ENCODE measurements at regions not wholly inside any gene's neighbourhood (a gene's known extent, or its start where the extent isn't known, plus 50 kb on each side); places are given as distances from the start of the nearest gene placed in this dataset.

DNA sequence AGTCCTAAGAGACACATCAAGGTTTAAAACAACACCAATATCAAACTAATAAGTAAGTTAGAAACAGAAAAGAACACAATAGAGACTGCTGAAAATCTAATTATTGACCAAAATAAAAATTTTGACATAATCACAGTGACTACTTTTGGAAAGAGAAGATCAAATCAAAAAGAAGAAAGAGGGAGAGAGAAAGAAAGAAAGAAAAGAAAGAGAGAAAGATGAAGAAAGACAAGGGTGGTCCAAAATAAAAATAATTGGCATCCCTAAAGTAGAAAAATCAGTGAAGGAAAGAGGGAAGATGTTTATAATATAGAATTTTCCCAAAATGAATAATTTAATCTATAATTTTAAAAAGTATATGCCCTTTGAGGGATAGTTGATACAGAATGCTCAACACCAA is 118.8 kb upstream of the VIPR2 start:
- no peaks in the 10 kb centered on the region for H3K79me2 ChIP-seq (replicated peaks; ENCODE audit: insufficient read depth)
- H3K4me2 ChIP-seq: no peak overlapping the region
- no peak overlapping the region for H3K4me3 ChIP-seq
- H3K4me1 Mint-ChIP-seq: no peaks in the 10 kb centered on the region
- TF ChIP-seq, protein P1, sequence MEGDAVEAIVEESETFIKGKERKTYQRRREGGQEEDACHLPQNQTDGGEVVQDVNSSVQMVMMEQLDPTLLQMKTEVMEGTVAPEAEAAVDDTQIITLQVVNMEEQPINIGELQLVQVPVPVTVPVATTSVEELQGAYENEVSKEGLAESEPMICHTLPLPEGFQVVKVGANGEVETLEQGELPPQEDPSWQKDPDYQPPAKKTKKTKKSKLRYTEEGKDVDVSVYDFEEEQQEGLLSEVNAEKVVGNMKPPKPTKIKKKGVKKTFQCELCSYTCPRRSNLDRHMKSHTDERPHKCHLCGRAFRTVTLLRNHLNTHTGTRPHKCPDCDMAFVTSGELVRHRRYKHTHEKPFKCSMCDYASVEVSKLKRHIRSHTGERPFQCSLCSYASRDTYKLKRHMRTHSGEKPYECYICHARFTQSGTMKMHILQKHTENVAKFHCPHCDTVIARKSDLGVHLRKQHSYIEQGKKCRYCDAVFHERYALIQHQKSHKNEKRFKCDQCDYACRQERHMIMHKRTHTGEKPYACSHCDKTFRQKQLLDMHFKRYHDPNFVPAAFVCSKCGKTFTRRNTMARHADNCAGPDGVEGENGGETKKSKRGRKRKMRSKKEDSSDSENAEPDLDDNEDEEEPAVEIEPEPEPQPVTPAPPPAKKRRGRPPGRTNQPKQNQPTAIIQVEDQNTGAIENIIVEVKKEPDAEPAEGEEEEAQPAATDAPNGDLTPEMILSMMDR (conservative IDR thresholded peaks at IDR 0.05; ENCODE audit: low read depth in 2 of 2): no peak
- TF ChIP-seq POLR2AphosphoS5 (IDR thresholded peaks at IDR 0.05; ENCODE audit: low read depth) (no peak), NANOG (IDR thresholded peaks at IDR 0.05; ENCODE audit: borderline replicate concordance) (no peak), ZNF331 (CRISPR knock-in tag; IDR thresholded peaks at IDR 0.05; ENCODE audit: low read depth) (no peak), ZNF114 (CRISPR knock-in tag; IDR thresholded peaks at IDR 0.05) (no peak)
- no peak overlapping the region for H3K27ac Mint-ChIP-seq
- no peaks in the 10 kb centered on the region for H3K4me1 ChIP-seq (ENCODE audit: insufficient read depth)
- no peaks in the 10 kb centered on the region for H3K9me2 ChIP-seq (ENCODE audit: insufficient read depth)
- H3K36me3 Mint-ChIP-seq (ENCODE audit: low read depth): peaks cover 23% of the 10 kb centered on the region
- no peak for ATAC-seq
- no peak for DNase-seq (ENCODE audit: low spot score)
- no peaks in the 10 kb centered on the region for H4K20me1 ChIP-seq (replicated peaks; ENCODE audit: insufficient read depth)
- no peaks in the 10 kb centered on the region for H3K27me3 ChIP-seq (ENCODE audit: insufficient read depth)
- no peak overlapping the region for H2AFZ ChIP-seq
- H3K27me3 Mint-ChIP-seq (ENCODE audit: insufficient read depth, low read depth, poor library complexity): no peaks in the 10 kb centered on the region
- no peaks in the 10 kb centered on the region for H3F3A ChIP-seq (replicated peaks; ENCODE audit: low read depth)
- H3K4me3 Mint-ChIP-seq: no peak overlapping the region
- H3K36me3 ChIP-seq (ENCODE audit: insufficient read depth): peaks cover 13% of the 10 kb centered on the region
- no peak overlapping the region for H3K27ac ChIP-seq (ENCODE audit: low read depth)
- H3K9me3 Mint-ChIP-seq: peaks cover 89% of the 10 kb centered on the region

DNA sequence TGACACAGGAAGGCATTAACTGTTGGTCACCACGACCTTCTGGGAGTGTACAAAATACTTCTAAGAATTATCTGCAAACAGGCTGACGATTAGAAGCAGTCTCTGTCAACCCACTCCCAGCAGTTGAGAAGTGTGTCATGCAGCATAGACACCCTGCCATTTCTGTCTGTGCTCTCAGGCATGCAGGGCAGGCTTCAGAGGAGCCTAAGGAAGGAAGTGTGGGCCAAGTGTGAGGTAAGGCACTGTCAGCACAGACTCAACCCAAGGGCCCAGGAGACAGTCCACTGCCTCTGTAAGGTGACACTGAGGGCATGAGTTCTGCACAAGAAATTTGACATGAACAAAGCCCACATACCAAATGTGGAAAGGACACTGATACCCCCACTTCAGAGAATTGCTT is 109.0 kb upstream of the VIPR2 start:
- Histone ChIP-seq H3K9me2 (ENCODE audit: insufficient read depth) (no peaks in the 10 kb centered on the region), H3K27me3 (ENCODE audit: insufficient read depth) (no peaks in the 10 kb centered on the region), H3F3A (replicated peaks; ENCODE audit: low read depth) (no peaks in the 10 kb centered on the region), H3K27ac (ENCODE audit: low read depth) (no peak overlapping the region), H3K4me3 (no peak overlapping the region), H2AFZ (no peak overlapping the region), H4K20me1 (replicated peaks; ENCODE audit: insufficient read depth) (no peaks in the 10 kb centered on the region), H3K4me2 (no peak overlapping the region), H3K4me1 (ENCODE audit: insufficient read depth) (no peaks in the 10 kb centered on the region), H3K36me3 (ENCODE audit: insufficient read depth) (no peaks in the 10 kb centered on the region), H3K79me2 (replicated peaks; ENCODE audit: insufficient read depth) (no peaks in the 10 kb centered on the region)
- H3K4me1 Mint-ChIP-seq: no peaks in the 10 kb centered on the region
- ATAC-seq: no peak
- H3K4me3 Mint-ChIP-seq: no peak overlapping the region
- no peaks in the 10 kb centered on the region for H3K27me3 Mint-ChIP-seq (ENCODE audit: insufficient read depth, low read depth, poor library complexity)
- H3K9me3 Mint-ChIP-seq: peaks cover 85% of the 10 kb centered on the region
- no peak for DNase-seq (ENCODE audit: low spot score)
- H3K27ac Mint-ChIP-seq: no peak overlapping the region
- peaks cover 23% of the 10 kb centered on the region for H3K36me3 Mint-ChIP-seq (ENCODE audit: low read depth)
- TF ChIP-seq, protein P2, sequence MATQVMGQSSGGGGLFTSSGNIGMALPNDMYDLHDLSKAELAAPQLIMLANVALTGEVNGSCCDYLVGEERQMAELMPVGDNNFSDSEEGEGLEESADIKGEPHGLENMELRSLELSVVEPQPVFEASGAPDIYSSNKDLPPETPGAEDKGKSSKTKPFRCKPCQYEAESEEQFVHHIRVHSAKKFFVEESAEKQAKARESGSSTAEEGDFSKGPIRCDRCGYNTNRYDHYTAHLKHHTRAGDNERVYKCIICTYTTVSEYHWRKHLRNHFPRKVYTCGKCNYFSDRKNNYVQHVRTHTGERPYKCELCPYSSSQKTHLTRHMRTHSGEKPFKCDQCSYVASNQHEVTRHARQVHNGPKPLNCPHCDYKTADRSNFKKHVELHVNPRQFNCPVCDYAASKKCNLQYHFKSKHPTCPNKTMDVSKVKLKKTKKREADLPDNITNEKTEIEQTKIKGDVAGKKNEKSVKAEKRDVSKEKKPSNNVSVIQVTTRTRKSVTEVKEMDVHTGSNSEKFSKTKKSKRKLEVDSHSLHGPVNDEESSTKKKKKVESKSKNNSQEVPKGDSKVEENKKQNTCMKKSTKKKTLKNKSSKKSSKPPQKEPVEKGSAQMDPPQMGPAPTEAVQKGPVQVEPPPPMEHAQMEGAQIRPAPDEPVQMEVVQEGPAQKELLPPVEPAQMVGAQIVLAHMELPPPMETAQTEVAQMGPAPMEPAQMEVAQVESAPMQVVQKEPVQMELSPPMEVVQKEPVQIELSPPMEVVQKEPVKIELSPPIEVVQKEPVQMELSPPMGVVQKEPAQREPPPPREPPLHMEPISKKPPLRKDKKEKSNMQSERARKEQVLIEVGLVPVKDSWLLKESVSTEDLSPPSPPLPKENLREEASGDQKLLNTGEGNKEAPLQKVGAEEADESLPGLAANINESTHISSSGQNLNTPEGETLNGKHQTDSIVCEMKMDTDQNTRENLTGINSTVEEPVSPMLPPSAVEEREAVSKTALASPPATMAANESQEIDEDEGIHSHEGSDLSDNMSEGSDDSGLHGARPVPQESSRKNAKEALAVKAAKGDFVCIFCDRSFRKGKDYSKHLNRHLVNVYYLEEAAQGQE (IDR thresholded peaks at IDR 0.05; ENCODE audit: unreplicated experiment): no peak
- TF ChIP-seq, protein P1 (conservative IDR thresholded peaks at IDR 0.05; ENCODE audit: low read depth in 2 of 2): no peak
- TF ChIP-seq NANOG (IDR thresholded peaks at IDR 0.05; ENCODE audit: borderline replicate concordance): no peak
- TF ChIP-seq JUNB (IDR thresholded peaks at IDR 0.05; ENCODE audit: unreplicated experiment): no peak
- no peak for TF ChIP-seq STAT1 (IDR thresholded peaks at IDR 0.05; ENCODE audit: unreplicated experiment)
- no peak for TF ChIP-seq POLR2AphosphoS5 (IDR thresholded peaks at IDR 0.05; ENCODE audit: low read depth)
- TF ChIP-seq EZH2 (IDR thresholded peaks at IDR 0.05; ENCODE audit: low read depth, unreplicated experiment): no peak
- TF ChIP-seq ZNF114 (CRISPR knock-in tag; IDR thresholded peaks at IDR 0.05): no peak
- TF ChIP-seq CREB1 (CRISPR knock-in tag; IDR thresholded peaks at IDR 0.05; ENCODE audit: low read depth): no peak
- TF ChIP-seq ZNF331 (CRISPR knock-in tag; IDR thresholded peaks at IDR 0.05; ENCODE audit: low read depth): no peak

Data from GM23338 (cell line).